Liver (tissue), 8 donors: ENCODE measurements at regions not wholly inside any gene's neighbourhood (a gene's known extent, or its start where the extent isn't known, plus 50 kb on each side); places are given as distances from the start of the nearest gene placed in this dataset.

Experiments
- DNase-seq: peaks from one replicate; pipeline ENCODE4 v3.0.0-alpha.2; 2017; ENCODE audit warnings: low spot score
- H3K27ac ChIP-seq, 2 donors: one replicate each; pipeline ENCODE4 v1.7.0; 2013; ENCODE audit warnings: inconsistent platforms in 2 of 2, low read length in 2 of 2, control low read depth in 1 of 2, low read depth in 1 of 2, mild to moderate bottlenecking in 1 of 2
- H3K27me3 ChIP-seq, 4 donors: one replicate each; pipeline versions ENCODE4 v1.6.1 to v1.7.0; 2013; ENCODE audit warnings: low read length in 3 of 4, inconsistent platforms in 1 of 4, mild to moderate bottlenecking in 1 of 4, moderate library complexity in 1 of 4; ENCODE audit not compliant: control insufficient read depth in 4 of 4, insufficient read depth in 4 of 4
- H3K36me3 ChIP-seq, 4 donors: one replicate each; pipeline versions ENCODE4 v1.6.1 to v1.7.0; 2013; ENCODE audit warnings: low read length in 3 of 4, mild to moderate bottlenecking in 3 of 4, low read depth in 1 of 4, moderate library complexity in 1 of 4; ENCODE audit not compliant: control insufficient read depth in 4 of 4, insufficient read depth in 3 of 4
- H3K4me1 ChIP-seq, 4 donors: one replicate each; pipeline versions ENCODE4 v1.6.1 to v1.7.0; 2013; ENCODE audit warnings: low read length in 3 of 4, mild to moderate bottlenecking in 3 of 4, moderate library complexity in 1 of 4; ENCODE audit not compliant: control insufficient read depth in 4 of 4, insufficient read depth in 4 of 4
- H3K4me3 ChIP-seq, 3 donors: one replicate each; pipeline versions ENCODE4 v1.6.1 to v1.7.0; 2013; ENCODE audit warnings: low read length in 3 of 3, control low read depth in 1 of 3, low read depth in 1 of 3, mild to moderate bottlenecking in 1 of 3
- H3K9ac ChIP-seq, 2 donors: one replicate each; pipeline ENCODE4 v1.7.0; 2013; ENCODE audit warnings: low read length in 2 of 2, mild to moderate bottlenecking in 2 of 2, moderate library complexity in 2 of 2, control low read depth in 1 of 2, low read depth in 1 of 2
- H3K9me3 ChIP-seq, 4 donors: one replicate each; pipeline versions ENCODE4 v1.6.1 to v1.7.0; 2013; ENCODE audit warnings: low read length in 3 of 4; ENCODE audit not compliant: control insufficient read depth in 4 of 4
- ATF3 ChIP-seq: IDR thresholded peaks from 2 replicates; pipeline ENCODE4 v1.6.1; 2016; ENCODE audit warnings: antibody characterized with exemption
- EGR1 ChIP-seq, 2 donors: IDR thresholded peaks; 2 replicates each; pipeline ENCODE4 v1.6.1; 2016 to 2018; ENCODE audit warnings: antibody characterized with exemption in 2 of 2, low read depth in 2 of 2
- FOXA1 ChIP-seq: IDR thresholded peaks from 2 replicates; pipeline ENCODE4 v1.6.1; 2016; ENCODE audit warnings: antibody characterized with exemption
- FOXA2 ChIP-seq: IDR thresholded peaks from 2 replicates; pipeline ENCODE4 v1.6.1; 2016; ENCODE audit warnings: antibody characterized with exemption
- GABPA ChIP-seq, 2 donors: IDR thresholded peaks in 1 of 2; conservative IDR thresholded peaks in 1 of 2; 2 replicates each; pipeline ENCODE4 v1.6.1; 2016; ENCODE audit warnings: antibody characterized with exemption in 2 of 2, mild to moderate bottlenecking in 1 of 2, moderate library complexity in 1 of 2
- HNF4A ChIP-seq, 2 donors: conservative IDR thresholded peaks; 2 replicates each; pipeline ENCODE4 v1.6.1; 2016; ENCODE audit warnings: antibody characterized with exemption in 2 of 2, mild to moderate bottlenecking in 2 of 2
- HNF4G ChIP-seq: IDR thresholded peaks from 2 replicates; pipeline ENCODE4 v1.6.1; 2016; ENCODE audit warnings: antibody characterized with exemption
- JUND ChIP-seq, 2 donors: IDR thresholded peaks; 2 replicates each; pipeline ENCODE4 v1.6.1; 2016; ENCODE audit warnings: antibody characterized with exemption in 2 of 2
- MAX ChIP-seq: IDR thresholded peaks from 2 replicates; pipeline ENCODE4 v1.6.1; 2016; ENCODE audit warnings: antibody characterized with exemption
- NR2F2 ChIP-seq: IDR thresholded peaks from 2 replicates; pipeline ENCODE4 v1.6.1; 2016; ENCODE audit warnings: antibody characterized with exemption
- RAD21 ChIP-seq, 2 donors: IDR thresholded peaks; 2 replicates each; pipeline ENCODE4 v1.6.1; 2016; ENCODE audit warnings: antibody characterized with exemption in 2 of 2, mild to moderate bottlenecking in 2 of 2
- REST ChIP-seq: IDR thresholded peaks from 2 replicates; pipeline ENCODE4 v1.6.1; 2016; ENCODE audit warnings: antibody characterized with exemption, mild to moderate bottlenecking
- RXRA ChIP-seq, 2 donors: IDR thresholded peaks; 2 replicates each; pipeline ENCODE4 v1.6.1; 2017 to 2018; ENCODE audit warnings: antibody characterized with exemption in 2 of 2, mild to moderate bottlenecking in 1 of 2
- SP1 ChIP-seq: IDR thresholded peaks from 2 replicates; pipeline ENCODE4 v1.6.1; 2018; ENCODE audit warnings: antibody characterized with exemption, mild to moderate bottlenecking
- TAF1 ChIP-seq: conservative IDR thresholded peaks from 2 replicates; pipeline ENCODE4 v1.6.1; 2016; ENCODE audit warnings: antibody characterized with exemption, mild to moderate bottlenecking
- YY1 ChIP-seq: IDR thresholded peaks from 2 replicates; pipeline ENCODE4 v1.6.1; 2016; ENCODE audit warnings: antibody characterized with exemption, mild to moderate bottlenecking
- WGBS: extraction: QIAGEN DNeasy Blood & Tissue Kit; methylation state at CpG from one replicate; pipeline ENCODE4 v1.1.7; 2013; 5-methylcytosine and 5-hydroxymethylcytosine counted together
- TF ChIP-seq, protein P1 (sequence below): fragments of 150-350 bp; IDR thresholded peaks from 2 replicates; pipeline ENCODE4 v1.5.1; 2017; ENCODE audit warnings: improper control_type of control experiment, low read depth, low read length; ENCODE audit not compliant: missing input control
- donor health status: healthy.
- donor health status: healthy.
- donor health status: healthy.
- donor health status: healthy.
- donor health status: healthy.

DNA sequence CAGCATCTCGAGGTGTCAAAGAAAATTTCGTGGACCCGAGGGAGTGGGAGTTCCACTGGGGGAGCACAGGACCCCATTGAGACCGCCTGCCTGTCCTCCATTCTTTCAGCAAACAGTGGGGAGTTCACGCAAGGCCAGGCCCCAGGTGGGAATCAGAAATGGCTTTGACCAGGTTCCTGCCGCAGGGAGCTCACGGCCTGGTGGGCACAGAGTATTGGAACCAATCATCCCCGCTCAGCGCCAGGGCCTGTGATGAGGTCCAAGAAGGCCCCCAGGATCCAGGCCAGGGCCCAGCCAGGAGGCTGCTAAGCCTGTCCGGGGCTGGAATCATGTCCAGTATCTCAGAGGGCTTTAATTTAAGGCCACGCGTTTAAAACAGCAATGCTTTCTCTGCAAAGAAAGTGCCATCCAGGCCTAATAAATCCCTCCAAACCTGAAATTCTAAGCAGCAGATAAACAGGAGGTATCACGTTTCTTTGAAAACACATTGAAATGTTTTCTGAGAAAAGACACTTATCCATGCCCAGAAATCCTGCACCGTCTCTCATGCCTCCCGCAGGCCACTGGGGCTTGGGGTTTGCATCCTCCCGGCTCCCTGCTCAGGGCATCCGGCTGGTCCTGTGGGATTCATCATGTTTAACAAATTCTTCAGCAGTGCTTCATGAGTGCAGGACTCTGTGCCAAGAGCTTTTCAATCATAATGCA, 125.7 kb downstream of the OAT start:
- WGBS, result 92% methylated on average over 17 of the region's 17 CpGs
- no peak overlapping the region for H3K9ac ChIP-seq
- no peak for DNase-seq
- H3K36me3 ChIP-seq, result no peaks in the 10 kb centered on the region
- H3K27me3 ChIP-seq, result no peaks in the 10 kb centered on the region
- no peak for TF ChIP-seq REST
- H3K4me1 ChIP-seq, result no peaks in the 10 kb centered on the region
- H3K4me3 ChIP-seq, result no peak overlapping the region
- H3K9me3 ChIP-seq, result no peaks in the 10 kb centered on the region
- no peak overlapping the region for H3K27ac ChIP-seq

GRCh38 chr10:124291001-124291701, 127.6 kb downstream of the OAT start:
- no peaks in the 10 kb centered on the region for H3K4me1 ChIP-seq
- WGBS, result 78% methylated on average over 14 of the region's 14 CpGs
- no peak for DNase-seq
- H3K36me3 ChIP-seq, result no peaks in the 10 kb centered on the region
- no peak overlapping the region for H3K27ac ChIP-seq
- no peak overlapping the region for H3K9ac ChIP-seq
- no peak overlapping the region for H3K4me3 ChIP-seq
- no peaks in the 10 kb centered on the region for H3K9me3 ChIP-seq
- TF ChIP-seq ATF3, result no peak
- no peak for TF ChIP-seq HNF4G
- TF ChIP-seq FOXA2, result no peak
- no peak for TF ChIP-seq MAX
- no peak for TF ChIP-seq RAD21 (IDR thresholded peaks at IDR 0.05)
- TF ChIP-seq RXRA (IDR thresholded peaks at IDR 0.05), result no peak
- no peak for TF ChIP-seq FOXA1
- TF ChIP-seq NR2F2, result no peak
- TF ChIP-seq GABPA (IDR thresholded peaks at IDR 0.05 in 1 of 2, conservative IDR thresholded peaks at IDR 0.05 in 1 of 2), result no peak
- TF ChIP-seq EGR1 (IDR thresholded peaks at IDR 0.05; ENCODE audit: low read depth in 2 of 2), result no peak
- TF ChIP-seq, protein P1, sequence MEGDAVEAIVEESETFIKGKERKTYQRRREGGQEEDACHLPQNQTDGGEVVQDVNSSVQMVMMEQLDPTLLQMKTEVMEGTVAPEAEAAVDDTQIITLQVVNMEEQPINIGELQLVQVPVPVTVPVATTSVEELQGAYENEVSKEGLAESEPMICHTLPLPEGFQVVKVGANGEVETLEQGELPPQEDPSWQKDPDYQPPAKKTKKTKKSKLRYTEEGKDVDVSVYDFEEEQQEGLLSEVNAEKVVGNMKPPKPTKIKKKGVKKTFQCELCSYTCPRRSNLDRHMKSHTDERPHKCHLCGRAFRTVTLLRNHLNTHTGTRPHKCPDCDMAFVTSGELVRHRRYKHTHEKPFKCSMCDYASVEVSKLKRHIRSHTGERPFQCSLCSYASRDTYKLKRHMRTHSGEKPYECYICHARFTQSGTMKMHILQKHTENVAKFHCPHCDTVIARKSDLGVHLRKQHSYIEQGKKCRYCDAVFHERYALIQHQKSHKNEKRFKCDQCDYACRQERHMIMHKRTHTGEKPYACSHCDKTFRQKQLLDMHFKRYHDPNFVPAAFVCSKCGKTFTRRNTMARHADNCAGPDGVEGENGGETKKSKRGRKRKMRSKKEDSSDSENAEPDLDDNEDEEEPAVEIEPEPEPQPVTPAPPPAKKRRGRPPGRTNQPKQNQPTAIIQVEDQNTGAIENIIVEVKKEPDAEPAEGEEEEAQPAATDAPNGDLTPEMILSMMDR, result no peak
- TF ChIP-seq YY1, result no peak
- no peak for TF ChIP-seq REST
- no peak for TF ChIP-seq HNF4A (conservative IDR thresholded peaks at IDR 0.05)
- no peak for TF ChIP-seq JUND (IDR thresholded peaks at IDR 0.05)
- no peak for TF ChIP-seq TAF1
- no peak for TF ChIP-seq SP1
- no peaks in the 10 kb centered on the region for H3K27me3 ChIP-seq
